ENCODE measurements at regions not wholly inside any gene's neighbourhood (a gene's known extent, or its start where the extent isn't known, plus 50 kb on each side); places are given as distances from the start of the nearest gene placed in this dataset.

GRCh38 chr2:13143451-13143850 is 426.7 kb downstream of the TRIB2 start:
- TF ChIP-seq CTCF (IDR thresholded peaks at IDR 0.05): no peak
- H3K27ac ChIP-seq: no peak overlapping the region
- no peaks in the 10 kb centered on the region for H3K9me3 ChIP-seq
- intact Hi-C loops (cut with DNase I): no loop called here
- no peaks in the 10 kb centered on the region for H3K27me3 ChIP-seq
- no peaks in the 10 kb centered on the region for H3K4me1 ChIP-seq
- no peak for DNase-seq (ENCODE audit: low spot score in 2 of 2)
- H3K36me3 ChIP-seq: no peaks in the 10 kb centered on the region
- no peak overlapping the region for H3K4me3 ChIP-seq

GRCh38 chr2:13156916-13157315 is 440.2 kb downstream of the TRIB2 start:
- Histone ChIP-seq H3K27me3 (no peaks in the 10 kb centered on the region), H3K4me3 (no peak overlapping the region), H3K9me3 (no peaks in the 10 kb centered on the region), H3K36me3 (no peaks in the 10 kb centered on the region), H3K4me1 (no peaks in the 10 kb centered on the region), H3K27ac (no peak overlapping the region)
- DNase-seq (ENCODE audit: low spot score in 2 of 2): no peak
- TF ChIP-seq CTCF (IDR thresholded peaks at IDR 0.05): no peak
- intact Hi-C loops (cut with DNase I): no loop called here

GRCh38 chr2:13158466-13158865 is 441.7 kb downstream of the TRIB2 start:
- intact Hi-C loops (cut with DNase I): no loop called here
- no peak for TF ChIP-seq CTCF (IDR thresholded peaks at IDR 0.05)
- no peaks in the 10 kb centered on the region for H3K9me3 ChIP-seq
- H3K27me3 ChIP-seq: no peaks in the 10 kb centered on the region
- no peak overlapping the region for H3K4me3 ChIP-seq
- no peak overlapping the region for H3K27ac ChIP-seq
- no peaks in the 10 kb centered on the region for H3K36me3 ChIP-seq
- no peak for DNase-seq (ENCODE audit: low spot score in 2 of 2)
- H3K4me1 ChIP-seq: no peaks in the 10 kb centered on the region

GRCh38 chr2:13180729-13181128 is 464.0 kb downstream of the TRIB2 start:
- no peak for TF ChIP-seq CTCF (IDR thresholded peaks at IDR 0.05)
- intact Hi-C loops (cut with DNase I): no loop called here

GRCh38 chr2:13193075-13193474 is 476.3 kb downstream of the TRIB2 start:
- Histone ChIP-seq H3K9me3 (no peaks in the 10 kb centered on the region), H3K4me1 (no peaks in the 10 kb centered on the region), H3K4me3 (no peak overlapping the region), H3K27ac (no peak overlapping the region), H3K36me3 (no peaks in the 10 kb centered on the region), H3K27me3 (no peaks in the 10 kb centered on the region)
- intact Hi-C loops (cut with DNase I): no loop called here
- DNase-seq (ENCODE audit: low spot score in 2 of 2): no peak
- TF ChIP-seq CTCF (IDR thresholded peaks at IDR 0.05): no peak

More at GRCh38 chr2:13180729-13181128, 464.0 kb downstream of the TRIB2 start:
- DNase-seq (ENCODE audit: low spot score in 2 of 2): no peak
- H3K27ac ChIP-seq: no peak overlapping the region
- H3K4me3 ChIP-seq: no peak overlapping the region
- no peaks in the 10 kb centered on the region for H3K36me3 ChIP-seq
- no peaks in the 10 kb centered on the region for H3K27me3 ChIP-seq
- no peaks in the 10 kb centered on the region for H3K4me1 ChIP-seq
- no peaks in the 10 kb centered on the region for H3K9me3 ChIP-seq

- Histone ChIP-seq H3K36me3 (no peaks in the 10 kb centered on the region), H3K27ac (no peak overlapping the region), H3K4me3 (no peak overlapping the region), H3K27me3 (no peaks in the 10 kb centered on the region), H3K9me3 (no peaks in the 10 kb centered on the region), H3K4me1 (no peaks in the 10 kb centered on the region)
- TF ChIP-seq CTCF (IDR thresholded peaks at IDR 0.05): no peak
- no peak for DNase-seq (ENCODE audit: low spot score in 2 of 2)
- intact Hi-C loops (cut with DNase I): no loop called here
These were observed 477.2 kb downstream of the TRIB2 start for GRCh38 chr2:13193900-13194299.
